Ecto neural progenitor cell (in vitro differentiated cells): ENCODE measurements at regions not wholly inside any gene's neighbourhood (a gene's known extent, or its start where the extent isn't known, plus 50 kb on each side); places are given as distances from the start of the nearest gene placed in this dataset.

Experiments
- DNase-seq: peaks from one replicate; pipeline ENCODE4 v3.0.0-alpha.2; 2018; ENCODE audit warnings: low spot score

- DNase-seq, result no peak
Measured at GRCh38 chr11:15774388-15774939, 581.9 kb downstream of the SOX6 start.

- no peak for DNase-seq
Measured at GRCh38 chr11:15775015-15775541, 581.3 kb downstream of the SOX6 start.

GRCh38 chr11:15775797-15776196 is 580.5 kb downstream of the SOX6 start:
- no peak for DNase-seq

GRCh38 chr11:15776366-15776765 is 580.0 kb downstream of the SOX6 start:
- no peak for DNase-seq

GRCh38 chr11:15779518-15779917 is 576.8 kb downstream of the SOX6 start:
- DNase-seq, result no peak

- no peak for DNase-seq
Measured at GRCh38 chr11:15780382-15780781, 576.0 kb downstream of the SOX6 start.

- DNase-seq, result no peak
Measured at GRCh38 chr11:15780837-15781236, 575.5 kb downstream of the SOX6 start.

- no peak for DNase-seq
Measured at GRCh38 chr11:15783619-15784018, 572.7 kb downstream of the SOX6 start.

GRCh38 chr11:15793043-15793996 is 563.0 kb downstream of the SOX6 start:
- no peak for DNase-seq

- no peak for DNase-seq
Measured at GRCh38 chr11:15794361-15795150, 561.8 kb downstream of the SOX6 start.

- no peak for DNase-seq
Measured at GRCh38 chr11:15795378-15795777, 561.0 kb downstream of the SOX6 start.

- DNase-seq, result no peak
Measured at GRCh38 chr11:15800111-15800800, 556.1 kb downstream of the SOX6 start.

GRCh38 chr11:15801126-15801525 is 555.2 kb downstream of the SOX6 start:
- DNase-seq, result no peak

- DNase-seq, result no peak
Measured at GRCh38 chr11:15801616-15802015, 554.7 kb downstream of the SOX6 start.

- DNase-seq, result no peak
Measured at GRCh38 chr11:15805726-15806125, 550.6 kb downstream of the SOX6 start.

- no peak for DNase-seq
Measured at GRCh38 chr11:15806217-15806616, 550.1 kb downstream of the SOX6 start.

- no peak for DNase-seq
Measured at GRCh38 chr11:15807827-15808226, 548.5 kb downstream of the SOX6 start.

- no peak for DNase-seq
Measured at GRCh38 chr11:15810082-15810481, 546.3 kb downstream of the SOX6 start.

- DNase-seq, result no peak
Measured at GRCh38 chr11:15810525-15810924, 545.8 kb downstream of the SOX6 start.

- DNase-seq, result no peak
Measured at GRCh38 chr11:15815246-15816195, 540.8 kb downstream of the SOX6 start.
